ENCODE measurements at regions not wholly inside any gene's neighbourhood (a gene's known extent, or its start where the extent isn't known, plus 50 kb on each side); places are given as distances from the start of the nearest gene placed in this dataset.

GRCh38 chr5:109928046-109928445, 238.3 kb downstream of the MAN2A1 start:
- intact Hi-C loops (cut with DNase I), result no loop called here
- 74 to 90% (median 87%) methylated on average over 2 of the region's 2 CpGs for WGBS, 4 donors
- TF ChIP-seq POLR2A (IDR thresholded peaks at IDR 0.05) (no peak), CTCF (IDR thresholded peaks at IDR 0.05) (no peak)

GRCh38 chr5:109928811-109929210, 239.1 kb downstream of the MAN2A1 start:
- Histone ChIP-seq H3K36me3 (replicated peaks in 1 of 2) (no peaks in the 10 kb centered on the region), H3K4me1 (replicated peaks in 1 of 2) (no peaks in the 10 kb centered on the region), H3K9me3 (replicated peaks in 1 of 3) (no peaks in the 10 kb centered on the region), H3K4me3 (no peak overlapping the region), H3K27me3 (no peaks in the 10 kb centered on the region), H3K27ac (no peak overlapping the region)
- WGBS, 4 donors, result 74 to 92% (median 82%) methylated on average over 2 of the region's 2 CpGs
- intact Hi-C loops (cut with DNase I), result no loop called here
- no peak for TF ChIP-seq CTCF (IDR thresholded peaks at IDR 0.05)
- TF ChIP-seq POLR2A (IDR thresholded peaks at IDR 0.05), result no peak
- DNase-seq, result no peak

More at GRCh38 chr5:109928046-109928445, 238.3 kb downstream of the MAN2A1 start:
- H3K4me3 ChIP-seq, result no peak overlapping the region
- no peaks in the 10 kb centered on the region for H3K9me3 ChIP-seq (replicated peaks in 1 of 3)
- no peak for DNase-seq
- H3K27ac ChIP-seq, result no peak overlapping the region
- no peaks in the 10 kb centered on the region for H3K36me3 ChIP-seq (replicated peaks in 1 of 2)
- H3K27me3 ChIP-seq, result no peaks in the 10 kb centered on the region
- no peaks in the 10 kb centered on the region for H3K4me1 ChIP-seq (replicated peaks in 1 of 2)

- Histone ChIP-seq H3K27me3 (no peaks in the 10 kb centered on the region), H3K27ac (no peak overlapping the region), H3K4me1 (replicated peaks in 1 of 2) (no peaks in the 10 kb centered on the region), H3K36me3 (replicated peaks in 1 of 2) (no peaks in the 10 kb centered on the region), H3K4me3 (no peak overlapping the region), H3K9me3 (replicated peaks in 1 of 3) (no peaks in the 10 kb centered on the region)
- intact Hi-C loops (cut with DNase I), result no loop called here
- 68 to 78% (median 75%) methylated on average over 4 of the region's 4 CpGs for WGBS, 4 donors
- DNase-seq, result no peak
- TF ChIP-seq CTCF (IDR thresholded peaks at IDR 0.05), result no peak
- TF ChIP-seq POLR2A (IDR thresholded peaks at IDR 0.05), result no peak
Observed at GRCh38 chr5:109929376-109929775, 239.6 kb downstream of the MAN2A1 start.

DNA sequence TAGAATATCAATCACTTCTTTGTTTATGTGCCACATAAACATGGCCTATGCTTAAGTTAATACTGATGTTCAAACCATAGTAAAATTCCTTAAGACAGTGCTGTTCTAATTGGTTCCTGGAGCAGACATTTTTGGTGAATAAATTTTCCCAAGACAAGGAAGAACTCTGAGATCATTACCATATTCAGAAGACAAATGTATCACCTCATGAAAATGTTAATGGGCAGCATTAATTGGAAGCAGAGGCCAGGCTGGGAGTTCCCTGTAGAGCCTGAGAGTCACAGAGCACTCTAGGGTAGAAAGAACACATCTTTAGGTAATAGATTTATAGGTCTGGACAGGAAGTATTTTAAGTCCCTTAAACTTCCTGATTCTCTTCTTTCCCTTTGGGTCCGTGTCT, 240.2 kb downstream of the MAN2A1 start:
- no peak for TF ChIP-seq POLR2A (IDR thresholded peaks at IDR 0.05)
- TF ChIP-seq CTCF (IDR thresholded peaks at IDR 0.05), result no peak
- H3K4me3 ChIP-seq, result no peak overlapping the region
- no peaks in the 10 kb centered on the region for H3K9me3 ChIP-seq (replicated peaks in 1 of 3)
- H3K36me3 ChIP-seq (replicated peaks in 1 of 2), result no peaks in the 10 kb centered on the region
- intact Hi-C loops (cut with DNase I), result no loop called here
- no peak overlapping the region for H3K27ac ChIP-seq
- H3K27me3 ChIP-seq, result no peaks in the 10 kb centered on the region
- DNase-seq, result no peak
- WGBS, 4 donors, result 47 to 66% (median 51%) methylated on average over 1 of the region's 1 CpG
- H3K4me1 ChIP-seq (replicated peaks in 1 of 2), result no peaks in the 10 kb centered on the region

All from adrenal gland (tissue), 9 donors.